ENCODE measurements at regions not wholly inside any gene's neighbourhood (a gene's known extent, or its start where the extent isn't known, plus 50 kb on each side); places are given as distances from the start of the nearest gene placed in this dataset.

DNA sequence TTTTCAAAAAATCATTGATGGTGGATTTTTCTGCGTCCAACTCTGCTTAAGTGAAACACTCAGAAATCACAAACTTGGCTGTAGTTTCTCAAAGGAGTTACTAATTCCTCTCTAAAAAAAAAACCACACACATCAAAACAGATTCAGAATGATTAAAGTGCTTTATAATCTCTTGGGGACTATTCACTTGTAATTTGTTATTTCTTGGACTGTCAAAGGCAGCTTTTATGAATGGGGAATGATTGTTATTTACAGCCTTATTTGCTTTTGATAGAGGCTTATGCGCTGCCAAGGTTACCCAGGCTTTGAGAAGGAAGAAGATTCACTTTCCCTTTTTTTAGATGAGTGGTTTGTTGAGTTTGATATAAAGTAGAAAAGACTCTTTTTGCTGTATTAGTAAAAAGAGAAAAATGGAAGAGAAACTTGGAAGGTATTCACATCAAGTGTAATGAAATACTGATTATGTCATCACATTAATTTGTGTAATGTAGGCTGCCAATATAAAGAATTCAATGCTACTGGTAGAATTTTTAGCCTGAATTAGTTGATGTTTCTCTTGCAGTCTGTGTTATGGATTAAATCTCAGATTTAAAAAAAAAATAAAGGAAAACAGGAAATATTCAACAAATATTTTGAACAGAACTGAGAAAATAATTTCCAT is 381.0 kb upstream of the SASH1 start:
- TF ChIP-seq, protein P1, sequence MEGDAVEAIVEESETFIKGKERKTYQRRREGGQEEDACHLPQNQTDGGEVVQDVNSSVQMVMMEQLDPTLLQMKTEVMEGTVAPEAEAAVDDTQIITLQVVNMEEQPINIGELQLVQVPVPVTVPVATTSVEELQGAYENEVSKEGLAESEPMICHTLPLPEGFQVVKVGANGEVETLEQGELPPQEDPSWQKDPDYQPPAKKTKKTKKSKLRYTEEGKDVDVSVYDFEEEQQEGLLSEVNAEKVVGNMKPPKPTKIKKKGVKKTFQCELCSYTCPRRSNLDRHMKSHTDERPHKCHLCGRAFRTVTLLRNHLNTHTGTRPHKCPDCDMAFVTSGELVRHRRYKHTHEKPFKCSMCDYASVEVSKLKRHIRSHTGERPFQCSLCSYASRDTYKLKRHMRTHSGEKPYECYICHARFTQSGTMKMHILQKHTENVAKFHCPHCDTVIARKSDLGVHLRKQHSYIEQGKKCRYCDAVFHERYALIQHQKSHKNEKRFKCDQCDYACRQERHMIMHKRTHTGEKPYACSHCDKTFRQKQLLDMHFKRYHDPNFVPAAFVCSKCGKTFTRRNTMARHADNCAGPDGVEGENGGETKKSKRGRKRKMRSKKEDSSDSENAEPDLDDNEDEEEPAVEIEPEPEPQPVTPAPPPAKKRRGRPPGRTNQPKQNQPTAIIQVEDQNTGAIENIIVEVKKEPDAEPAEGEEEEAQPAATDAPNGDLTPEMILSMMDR (IDR thresholded peaks at IDR 0.05), result no peak
- TF ChIP-seq POLR2A (IDR thresholded peaks at IDR 0.05), result no peak

All from breast epithelium (tissue), 3 donors.